CD4-positive, alpha-beta T cell (primary cell): ENCODE measurements at regions not wholly inside any gene's neighbourhood (a gene's known extent, or its start where the extent isn't known, plus 50 kb on each side); places are given as distances from the start of the nearest gene placed in this dataset.

Source experiments
- ATAC-seq: fragments of 200-7000 bp; cut with Tn5 transposase; one replicate; pipeline ENCODE4 v1.10.0; 2022; ENCODE audit warnings: mild to moderate bottlenecking; ENCODE audit not compliant: poor library complexity
- CTCF ChIA-PET: fragments of 350-600 bp; sonication (Branson Sonifier 250); formaldehyde crosslinking; loops from one replicate; lab custom pipeline; 2021; ENCODE audit warnings: antibody characterized with exemption, inconsistent platforms; lab: Charles Lee
- POLR2A ChIA-PET: fragments of 350-600 bp; sonication (Branson Sonifier 250); formaldehyde crosslinking; loops from one replicate; lab custom pipeline; 2021; ENCODE audit warnings: antibody characterized with exemption, inconsistent platforms; lab: Charles Lee
- DNase-seq, 14 experiments: peaks; one replicate each; pipeline ENCODE4 v3.0.0-alpha.2; 2013 to 2020; ENCODE audit warnings: mixed read lengths in 2 of 14
- H3K27ac ChIP-seq, 2 donors: one replicate each; pipeline versions ENCODE4 v1.5.1 to v1.7.0; 2013; ENCODE audit warnings: low read length in 2 of 2, low read depth in 1 of 2, mild to moderate bottlenecking in 1 of 2
- H3K27me3 ChIP-seq, 2 experiments: 1 replicate in 1 of 2; 2 replicates in 1 of 2; pipeline versions ENCODE4 v1.6.1 to v1.7.0; 2013; ENCODE audit warnings: low read length in 2 of 2, control low read depth in 1 of 2, mild to moderate bottlenecking in 1 of 2, moderate library complexity in 1 of 2; ENCODE audit not compliant: insufficient read depth in 2 of 2, control insufficient read depth in 1 of 2
- H3K36me3 ChIP-seq: one replicate; pipeline ENCODE4 v1.6.1; 2013; ENCODE audit warnings: low read length, control low read depth; ENCODE audit not compliant: insufficient read depth
- H3K4me1 ChIP-seq: one replicate; pipeline ENCODE4 v1.6.1; 2013; ENCODE audit warnings: low read length, control low read depth; ENCODE audit not compliant: insufficient read depth
- H3K4me3 ChIP-seq: one replicate; pipeline ENCODE4 v1.5.1; 2013; ENCODE audit warnings: mild to moderate bottlenecking, low read length, moderate library complexity
- H3K9me3 ChIP-seq, 2 experiments: 1 replicate in 1 of 2; 2 replicates in 1 of 2; pipeline versions ENCODE4 v1.6.1 to v1.7.0; 2013; ENCODE audit warnings: low read length in 2 of 2, mild to moderate bottlenecking in 2 of 2, control low read depth in 1 of 2, moderate library complexity in 1 of 2; ENCODE audit not compliant: control insufficient read depth in 1 of 2, insufficient read depth in 1 of 2
- H3K27ac Mint-ChIP-seq: one replicate; pipeline ENCODE4 v1.8.0; 2020; ENCODE audit warnings: mixed read lengths
- H3K27me3 Mint-ChIP-seq: one replicate; pipeline ENCODE4 v1.8.0; 2021; ENCODE audit warnings: mixed read lengths
- H3K36me3 Mint-ChIP-seq: one replicate; pipeline ENCODE4 v1.8.0; 2021; ENCODE audit warnings: low read depth, mixed read lengths
- H3K4me1 Mint-ChIP-seq: one replicate; pipeline ENCODE4 v1.8.0; 2021; ENCODE audit warnings: low read depth, mixed read lengths
- H3K4me3 Mint-ChIP-seq: one replicate; pipeline ENCODE4 v1.8.0; 2020; ENCODE audit warnings: mild to moderate bottlenecking, mixed read lengths
- H3K9me3 Mint-ChIP-seq: one replicate; pipeline ENCODE4 v1.8.0; 2020; ENCODE audit warnings: mixed read lengths
- CTCF ChIP-seq: fragments of 200-600 bp; IDR thresholded peaks from one replicate; pipeline ENCODE4 v1.8.0; 2022; ENCODE audit warnings: antibody characterized with exemption, mild to moderate bottlenecking
- intact Hi-C, 2 experiments: fragments of 100-400 bp; cut with DNase I in 1 of 2; cut with micrococcal nuclease in 1 of 2; formaldehyde crosslinking; loops; one replicate each; pipeline versions ENCODE4 v1.15.1 to v1.9.0; 2023 to 2025; cut with DNase I, micrococcal nuclease

GRCh38 chr6:40743226-40743625, 156.1 kb upstream of the LRFN2 start:
- ChIA-PET POLR2A (no interaction called here), CTCF (no interaction called here)
- Mint-ChIP-seq H3K27me3 (peaks cover 15% of the 10 kb centered on the region), H3K4me3 (no peak overlapping the region), H3K36me3 (no peaks in the 10 kb centered on the region), H3K4me1 (no peaks in the 10 kb centered on the region), H3K27ac (no peak overlapping the region), H3K9me3 (no peaks in the 10 kb centered on the region)
- Histone ChIP-seq H3K27me3 (no peaks in the 10 kb centered on the region), H3K9me3 (peaks cover 0 to 4% of the 10 kb centered on the region in 2 experiments), H3K4me1 (no peaks in the 10 kb centered on the region), H3K4me3 (no peak overlapping the region), H3K27ac (no peak overlapping the region), H3K36me3 (no peaks in the 10 kb centered on the region)
- ATAC-seq (no peak), DNase-seq (no peak)
- intact Hi-C loops = no loop called here
- no peak for TF ChIP-seq CTCF

DNA sequence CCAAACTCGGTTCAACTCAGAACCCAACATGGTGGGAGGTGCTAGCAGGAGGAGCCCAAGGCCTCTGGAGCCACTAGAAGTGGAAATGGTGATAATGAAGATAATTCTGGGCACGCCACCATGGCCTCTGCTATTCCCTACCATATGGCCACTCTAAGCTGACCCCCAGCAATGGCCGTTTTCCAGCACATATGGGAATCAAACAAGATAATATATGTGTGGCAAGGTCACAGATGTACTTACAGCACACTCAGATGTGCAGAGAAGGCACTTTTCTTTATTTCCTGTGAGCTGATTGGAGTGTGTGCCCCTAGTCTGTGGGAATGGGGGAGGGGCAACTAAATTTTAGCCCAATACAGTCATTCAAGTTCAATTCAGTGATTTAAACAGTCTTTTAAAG, 153.4 kb upstream of the LRFN2 start:
- no peaks in the 10 kb centered on the region for H3K4me1 ChIP-seq
- no peak overlapping the region for H3K4me3 ChIP-seq
- H3K9me3 ChIP-seq = peaks cover 0 to 4% of the 10 kb centered on the region in 2 experiments
- Mint-ChIP-seq H3K4me3 (no peak overlapping the region), H3K4me1 (no peaks in the 10 kb centered on the region), H3K27ac (no peak overlapping the region), H3K9me3 (no peaks in the 10 kb centered on the region), H3K27me3 (peaks cover 18% of the 10 kb centered on the region), H3K36me3 (no peaks in the 10 kb centered on the region)
- no peak for DNase-seq
- no peak overlapping the region for H3K27ac ChIP-seq
- no peaks in the 10 kb centered on the region for H3K27me3 ChIP-seq
- intact Hi-C loops = no loop called here
- CTCF ChIA-PET = no interaction called here
- ATAC-seq = no peak
- POLR2A ChIA-PET = no interaction called here
- no peaks in the 10 kb centered on the region for H3K36me3 ChIP-seq
- no peak for TF ChIP-seq CTCF

DNA sequence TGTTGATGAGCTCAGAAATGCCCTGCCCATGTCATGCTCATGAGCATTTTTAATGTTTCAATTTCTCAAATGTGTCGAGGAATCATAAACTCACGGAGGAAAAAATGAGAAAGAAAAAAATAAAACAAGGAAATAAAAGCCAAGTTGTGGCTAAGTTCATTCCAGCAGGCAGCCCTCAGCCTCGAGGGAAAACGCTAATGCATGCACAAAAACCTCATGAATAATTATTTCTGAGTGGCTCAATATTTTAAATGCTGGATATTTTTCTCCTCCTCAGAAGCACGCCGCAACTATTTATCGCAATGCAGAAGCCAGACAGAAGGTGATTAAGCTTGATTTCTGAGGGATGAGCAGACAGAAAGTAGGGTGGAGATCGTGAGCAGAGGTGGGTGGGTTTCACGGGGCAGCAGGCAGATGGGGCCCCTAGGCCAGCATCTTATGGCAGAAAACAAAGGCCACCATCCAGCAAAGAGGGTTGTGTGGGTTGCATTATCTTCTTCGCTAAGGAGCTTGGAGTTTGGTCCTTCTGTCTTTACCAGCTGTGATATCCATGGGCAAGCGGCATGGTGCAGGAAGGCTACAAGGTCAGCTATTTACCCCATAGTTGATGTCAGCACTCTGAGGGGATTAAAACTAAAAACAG, 151.5 kb upstream of the LRFN2 start:
- no peak for DNase-seq
- H3K4me3 ChIP-seq = no peak overlapping the region
- no peaks in the 10 kb centered on the region for H3K4me1 ChIP-seq
- H3K36me3 Mint-ChIP-seq = no peaks in the 10 kb centered on the region
- no peak for ATAC-seq
- POLR2A ChIA-PET = no interaction called here
- peaks cover 0 to 4% of the 10 kb centered on the region in 2 experiments for H3K27me3 ChIP-seq
- TF ChIP-seq CTCF = no peak
- intact Hi-C loops = no loop called here
- H3K27ac ChIP-seq = no peak overlapping the region
- H3K36me3 ChIP-seq = no peaks in the 10 kb centered on the region
- H3K9me3 Mint-ChIP-seq = no peaks in the 10 kb centered on the region
- H3K27ac Mint-ChIP-seq = no peak overlapping the region
- no peaks in the 10 kb centered on the region for H3K4me1 Mint-ChIP-seq
- H3K9me3 ChIP-seq = peaks cover 0 to 2% of the 10 kb centered on the region in 2 experiments
- H3K4me3 Mint-ChIP-seq = no peak overlapping the region
- peaks cover 25% of the 10 kb centered on the region for H3K27me3 Mint-ChIP-seq
- CTCF ChIA-PET = no interaction called here
